H1 (cell line): ENCODE measurements at regions not wholly inside any gene's neighbourhood (a gene's known extent, or its start where the extent isn't known, plus 50 kb on each side); places are given as distances from the start of the nearest gene placed in this dataset.

Experiments used
- CTCF ChIA-PET: fragments of 300-600 bp; sonication (Branson Sonifier 250); formaldehyde crosslinking; loops from one replicate; lab custom pipeline; 2021; ENCODE audit not compliant: partially characterized antibody; lab: Charles Lee
- POLR2A ChIA-PET: fragments of 300-600 bp; sonication (Branson Sonifier 250); formaldehyde crosslinking; loops from one replicate; lab custom pipeline; 2021; ENCODE audit warnings: inconsistent platforms; ENCODE audit not compliant: partially characterized antibody; lab: Charles Lee
- DNase-seq, 2 experiments: peaks; one replicate each; pipeline versions ENCODE4 v3.0.0 to v3.0.0-alpha.2; 2010 to 2022; ENCODE audit warnings: low spot score in 2 of 2, low read depth in 1 of 2, mixed read lengths in 1 of 2
- FAIRE-seq: peaks from 2 replicates; lab custom pipeline; 2011; peaks lifted over from hg19 to GRCh38; lab: Jason Lieb, UNC
- H2AFZ ChIP-seq: 2 replicates; pipeline ENCODE4 v1.8.1; 2012; ENCODE audit warnings: low read length, inconsistent platforms
- H2AK5ac ChIP-seq: 2 replicates; pipeline ENCODE4 v1.6.1; 2013; ENCODE audit warnings: low read depth, low read length
- H2BK120ac ChIP-seq: replicated peaks from 2 replicates; pipeline ENCODE3; 2013; ENCODE audit warnings: low read depth, low read length, inconsistent platforms
- H2BK12ac ChIP-seq: 2 replicates; pipeline ENCODE4 v1.6.1; 2013; ENCODE audit warnings: low read depth, low read length
- H2BK15ac ChIP-seq: 2 replicates; pipeline ENCODE4 v1.6.1; 2013; ENCODE audit warnings: low read length
- H2BK20ac ChIP-seq: 2 replicates; pipeline ENCODE4 v1.6.1; 2013; ENCODE audit warnings: low read length
- H2BK5ac ChIP-seq: 2 replicates; pipeline ENCODE4 v1.6.1; 2013; ENCODE audit warnings: low read depth, low read length
- H3K14ac ChIP-seq: 2 replicates; pipeline ENCODE4 v1.6.1; 2013; ENCODE audit warnings: inconsistent platforms; ENCODE audit not compliant: insufficient read length
- H3K18ac ChIP-seq: 2 replicates; pipeline ENCODE4 v1.6.1; 2013; ENCODE audit warnings: low read length; ENCODE audit errors: extremely low read depth
- H3K23ac ChIP-seq: 2 replicates; pipeline ENCODE4 v1.6.1; 2013; ENCODE audit warnings: inconsistent platforms; ENCODE audit not compliant: insufficient read length
- H3K23me2 ChIP-seq: 2 replicates; pipeline ENCODE4 v1.6.1; 2013; ENCODE audit warnings: low read depth, low read length
- H3K27ac ChIP-seq: 2 replicates; pipeline ENCODE4 v1.6.1; 2011; ENCODE audit warnings: low read depth, low read length, inconsistent platforms
- H3K27me3 ChIP-seq, 4 experiments: replicated peaks in 1 of 4; 1 replicate in 1 of 4; 2 replicates in 3 of 4; pipeline versions ENCODE4 v1.6.1 to v1.8.1; 2011 to 2013; ENCODE audit warnings: low read length in 3 of 4, mild to moderate bottlenecking in 3 of 4, inconsistent platforms in 2 of 4, mixed read lengths in 2 of 4, moderate library complexity in 1 of 4; ENCODE audit not compliant: control insufficient read depth in 3 of 4, insufficient read depth in 3 of 4; ENCODE audit errors: extremely low read depth in 1 of 4
- H3K36me3 ChIP-seq, 4 experiments: 2 replicates each; pipeline versions ENCODE4 v1.6.1 to v1.8.1; 2011 to 2013; ENCODE audit warnings: mild to moderate bottlenecking in 4 of 4, low read length in 3 of 4, moderate library complexity in 2 of 4, control low read depth in 1 of 4, inconsistent platforms in 1 of 4; ENCODE audit not compliant: insufficient read depth in 4 of 4, control insufficient read depth in 2 of 4
- H3K4ac ChIP-seq: replicated peaks from 2 replicates; pipeline ENCODE3; 2013; ENCODE audit warnings: low read length, low read depth, mixed read lengths, inconsistent platforms; ENCODE audit not compliant: insufficient read length
- H3K4me1 ChIP-seq, 4 experiments: replicated peaks in 1 of 4; 1 replicate in 1 of 4; 2 replicates in 3 of 4; pipeline versions ENCODE4 v1.6.1 to v1.8.1; 2011 to 2013; ENCODE audit warnings: low read length in 3 of 4, inconsistent platforms in 2 of 4, mixed read lengths in 1 of 4; ENCODE audit not compliant: insufficient read depth in 4 of 4, control insufficient read depth in 3 of 4
- H3K4me2 ChIP-seq, 2 experiments: 2 replicates each; pipeline versions ENCODE4 v1.6.1 to v1.8.1; 2011 to 2013; ENCODE audit warnings: low read depth in 2 of 2, low read length in 2 of 2, control low read depth in 1 of 2, inconsistent platforms in 1 of 2, mild to moderate bottlenecking in 1 of 2; ENCODE audit not compliant: insufficient read depth in 1 of 2
- H3K4me3 ChIP-seq, 4 experiments: fragments of 200-600, 300-600 bp in 1 of 4; sonication (generic), shearing (Covaris generic), sonication (Bioruptor Twin) in 1 of 4; 2 replicates each; pipeline versions ENCODE4 v1.5.1 to v1.8.1; 2011 to 2016; ENCODE audit warnings: low read length in 4 of 4, low read depth in 3 of 4, control low read depth in 2 of 4, inconsistent platforms in 2 of 4, mild to moderate bottlenecking in 2 of 4, mixed read lengths in 1 of 4, moderate library complexity in 1 of 4; ENCODE audit not compliant: insufficient read depth in 2 of 4; ENCODE audit errors: extremely low read depth in 1 of 4
- H3K56ac ChIP-seq: replicated peaks from 2 replicates; pipeline ENCODE3; 2013; ENCODE audit warnings: low read depth, mild to moderate bottlenecking, mixed read lengths, low read length, inconsistent platforms; ENCODE audit not compliant: insufficient read length
- H3K79me1 ChIP-seq: 2 replicates; pipeline ENCODE4 v1.6.1; 2013; ENCODE audit warnings: low read depth, low read length, control low read depth
- H3K79me2 ChIP-seq, 2 experiments: 2 replicates each; pipeline versions ENCODE4 v1.6.1 to v1.8.1; 2012 to 2013; ENCODE audit warnings: low read length in 2 of 2, mild to moderate bottlenecking in 2 of 2, inconsistent platforms in 1 of 2; ENCODE audit not compliant: insufficient read depth in 2 of 2, control insufficient read depth in 1 of 2
- H3K9ac ChIP-seq, 4 experiments: replicated peaks in 1 of 4; 1 replicate in 1 of 4; 2 replicates in 3 of 4; pipeline versions ENCODE4 v1.6.1 to v1.8.1; 2011 to 2013; ENCODE audit warnings: low read depth in 3 of 4, low read length in 3 of 4, control low read depth in 2 of 4, mild to moderate bottlenecking in 2 of 4, moderate library complexity in 2 of 4, inconsistent platforms in 1 of 4; ENCODE audit errors: extremely low read depth in 1 of 4
- H3K9me3 ChIP-seq, 2 experiments: 2 replicates each; pipeline versions ENCODE4 v1.6.1 to v1.8.1; 2012 to 2013; ENCODE audit warnings: mild to moderate bottlenecking in 2 of 2, moderate library complexity in 2 of 2, control low read depth in 1 of 2, inconsistent platforms in 1 of 2, low read depth in 1 of 2, low read length in 1 of 2, mixed read lengths in 1 of 2; ENCODE audit not compliant: insufficient read depth in 2 of 2
- H4K20me1 ChIP-seq, 2 experiments: replicated peaks in 1 of 2; 2 replicates each; pipeline versions ENCODE3 to v1.8.1; 2011 to 2013; ENCODE audit warnings: inconsistent platforms in 2 of 2, low read length in 2 of 2, mild to moderate bottlenecking in 1 of 2; ENCODE audit not compliant: insufficient read depth in 2 of 2, control insufficient read depth in 1 of 2
- H4K5ac ChIP-seq: 2 replicates; pipeline ENCODE4 v1.6.1; 2013; ENCODE audit warnings: low read length, low read depth, mixed read lengths, inconsistent platforms; ENCODE audit not compliant: insufficient read length
- H4K8ac ChIP-seq: 2 replicates; pipeline ENCODE4 v1.8.0; 2013; ENCODE audit warnings: mild to moderate bottlenecking, moderate library complexity, low read length, inconsistent platforms; ENCODE audit not compliant: insufficient read depth; ENCODE audit errors: extremely low read depth
- H4K91ac ChIP-seq: replicated peaks from 2 replicates; pipeline ENCODE3; 2013; ENCODE audit warnings: low read length, mixed read lengths, inconsistent platforms; ENCODE audit not compliant: insufficient read length
- BRCA1 ChIP-seq: IDR thresholded peaks from 2 replicates; pipeline ENCODE4 v1.6.1; 2012; ENCODE audit warnings: low read depth, low read length, improper control_type of control experiment
- CBX5 ChIP-seq: fragments of 300-800, 300-1000 bp; sonication (generic); IDR thresholded peaks from 2 replicates; pipeline ENCODE4 v1.7.1; 2016; ENCODE audit warnings: antibody characterized with exemption, low read length, low read depth
- EZH2 ChIP-seq: fragments of 200-600 bp; sonication (generic); IDR thresholded peaks from 2 replicates; pipeline ENCODE4 v1.7.1; 2012; ENCODE audit warnings: low read depth, mild to moderate bottlenecking, moderate library complexity, low read length, inconsistent platforms; ENCODE audit not compliant: severe bottlenecking
- GABPA ChIP-seq: IDR thresholded peaks from 2 replicates; pipeline ENCODE4 v1.6.1; 2011; ENCODE audit warnings: mild to moderate bottlenecking, low read length, moderate library complexity, borderline replicate concordance; ENCODE audit not compliant: insufficient read depth
- HDAC2 ChIP-seq, 2 experiments: fragments of 300-600 bp in 1 of 2; sonication (generic) in 1 of 2; IDR thresholded peaks; 2 replicates each; pipeline ENCODE4 v1.6.1; 2011 to 2012; ENCODE audit warnings: low read depth in 2 of 2, low read length in 2 of 2, mild to moderate bottlenecking in 2 of 2, moderate library complexity in 2 of 2, borderline replicate concordance in 1 of 2, inconsistent platforms in 1 of 2
- SIN3A ChIP-seq, 2 experiments: IDR thresholded peaks in 1 of 2; conservative IDR thresholded peaks in 1 of 2; 2 replicates each; pipeline ENCODE4 v1.6.1; 2011 to 2012; ENCODE audit warnings: low read length in 2 of 2, improper control_type of control experiment in 1 of 2, low read depth in 1 of 2, mild to moderate bottlenecking in 1 of 2
- SIX5 ChIP-seq: IDR thresholded peaks from 2 replicates; pipeline ENCODE4 v1.6.1; 2011; ENCODE audit warnings: mild to moderate bottlenecking, low read depth, low read length

DNA sequence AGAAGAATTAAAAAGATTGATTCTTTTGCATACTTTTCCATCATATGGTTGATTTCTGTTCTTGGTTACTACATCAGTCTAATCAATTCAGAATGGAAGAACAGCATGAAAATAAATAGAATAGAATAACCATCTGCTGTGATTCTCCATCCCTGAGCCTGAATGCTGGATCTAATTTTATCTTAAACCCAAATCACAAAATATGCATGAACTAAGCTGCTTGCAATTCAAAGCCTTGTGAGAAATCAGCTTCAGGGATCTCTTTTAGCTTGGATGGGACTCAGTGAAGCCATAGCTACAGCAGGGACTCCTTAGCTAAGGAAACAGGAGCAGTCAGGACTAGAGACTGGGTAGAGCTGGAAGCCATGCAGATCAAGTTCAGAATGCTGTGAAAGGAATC lies 74.1 kb downstream of the TPBG start:
- Histone ChIP-seq H3K27me3 (no peaks in the 10 kb centered on the region), H2AFZ (no peak overlapping the region), H2AK5ac (no peak overlapping the region), H2BK12ac (no peak overlapping the region), H3K23me2 (no peaks in the 10 kb centered on the region), H3K36me3 (no peaks in the 10 kb centered on the region), H3K4me2 (no peak overlapping the region), H3K4me1 (no peaks in the 10 kb centered on the region), H3K23ac (no peak overlapping the region), H2BK20ac (no peak overlapping the region), H4K5ac (no peak overlapping the region), H3K4me3 (no peak overlapping the region), H3K79me2 (no peaks in the 10 kb centered on the region), H3K9me3 (no peaks in the 10 kb centered on the region), H2BK120ac (no peak overlapping the region), H3K4ac (no peak overlapping the region), H3K14ac (no peak overlapping the region), H3K18ac (no peak overlapping the region), H4K20me1 (no peaks in the 10 kb centered on the region), H2BK5ac (no peak overlapping the region), H3K79me1 (no peaks in the 10 kb centered on the region), H4K8ac (no peak overlapping the region), H2BK15ac (no peak overlapping the region), H3K56ac (no peak overlapping the region), H3K9ac (no peak overlapping the region), H4K91ac (no peak overlapping the region), H3K27ac (no peak overlapping the region)
- DNase-seq (no peak), FAIRE-seq (no peak)
- POLR2A ChIA-PET, result no interaction called here
- TF ChIP-seq CBX5 (no peak), EZH2 (no peak), GABPA (no peak), HDAC2 (IDR thresholded peaks at IDR 0.05; ENCODE audit: borderline replicate concordance in 1 of 2, low read depth in 2 of 2, low read length in 2 of 2) (no peak), BRCA1 (no peak), SIN3A (conservative IDR thresholded peaks at IDR 0.05 in 1 of 2, IDR thresholded peaks at IDR 0.05 in 1 of 2; ENCODE audit: low read depth in 1 of 2, low read length in 2 of 2) (no peak), SIX5 (no peak)
- CTCF ChIA-PET, result no interaction called here
